Astrocyte (in vitro differentiated cells and primary cell): ENCODE measurements at regions not wholly inside any gene's neighbourhood (a gene's known extent, or its start where the extent isn't known, plus 50 kb on each side); places are given as distances from the start of the nearest gene placed in this dataset.

Source experiments
- EZH2 ChIP-seq: IDR thresholded peaks from 2 replicates; pipeline ENCODE4 v1.6.1; 2012; ENCODE audit warnings: mild to moderate bottlenecking, low read length, inconsistent platforms; ENCODE audit not compliant: insufficient read depth
- TF ChIP-seq, protein P1 (sequence below): IDR thresholded peaks from 2 replicates; pipeline ENCODE4 v1.5.1; 2011; ENCODE audit warnings: low read depth, mild to moderate bottlenecking, inconsistent platforms, low read length, moderate library complexity; ENCODE audit not compliant: insufficient read depth

DNA sequence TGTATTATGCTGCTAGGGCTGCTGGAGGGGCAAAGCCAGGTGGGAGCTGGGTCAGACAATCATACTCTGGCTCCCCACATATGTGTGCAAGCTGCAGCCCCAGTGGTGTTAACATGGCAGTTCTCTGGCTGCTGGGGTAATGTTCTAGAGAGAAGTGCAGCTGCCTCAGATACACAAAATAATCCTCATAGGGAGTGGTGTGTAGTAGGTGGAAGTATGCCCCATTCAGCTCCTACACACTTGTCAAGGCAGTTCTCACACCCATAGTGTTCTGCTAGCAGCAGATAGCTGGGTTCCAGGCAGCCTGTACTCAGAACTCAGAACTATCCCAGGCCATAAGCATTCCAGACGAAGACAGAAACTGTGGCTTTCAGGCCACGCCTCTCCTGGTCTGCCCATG lies 87.9 kb upstream of the NT5C1B start:
- TF ChIP-seq, protein P1, sequence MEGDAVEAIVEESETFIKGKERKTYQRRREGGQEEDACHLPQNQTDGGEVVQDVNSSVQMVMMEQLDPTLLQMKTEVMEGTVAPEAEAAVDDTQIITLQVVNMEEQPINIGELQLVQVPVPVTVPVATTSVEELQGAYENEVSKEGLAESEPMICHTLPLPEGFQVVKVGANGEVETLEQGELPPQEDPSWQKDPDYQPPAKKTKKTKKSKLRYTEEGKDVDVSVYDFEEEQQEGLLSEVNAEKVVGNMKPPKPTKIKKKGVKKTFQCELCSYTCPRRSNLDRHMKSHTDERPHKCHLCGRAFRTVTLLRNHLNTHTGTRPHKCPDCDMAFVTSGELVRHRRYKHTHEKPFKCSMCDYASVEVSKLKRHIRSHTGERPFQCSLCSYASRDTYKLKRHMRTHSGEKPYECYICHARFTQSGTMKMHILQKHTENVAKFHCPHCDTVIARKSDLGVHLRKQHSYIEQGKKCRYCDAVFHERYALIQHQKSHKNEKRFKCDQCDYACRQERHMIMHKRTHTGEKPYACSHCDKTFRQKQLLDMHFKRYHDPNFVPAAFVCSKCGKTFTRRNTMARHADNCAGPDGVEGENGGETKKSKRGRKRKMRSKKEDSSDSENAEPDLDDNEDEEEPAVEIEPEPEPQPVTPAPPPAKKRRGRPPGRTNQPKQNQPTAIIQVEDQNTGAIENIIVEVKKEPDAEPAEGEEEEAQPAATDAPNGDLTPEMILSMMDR: no peak
- no peak for TF ChIP-seq EZH2
